Mesenchymal stem cell (in vitro differentiated cells and primary cell): ENCODE measurements at regions not wholly inside any gene's neighbourhood (a gene's known extent, or its start where the extent isn't known, plus 50 kb on each side); places are given as distances from the start of the nearest gene placed in this dataset.

Experiments
- DNase-seq: peaks from one replicate; pipeline ENCODE4 v3.0.0-alpha.2; 2013
- H2AFZ ChIP-seq: one replicate; pipeline ENCODE4 v1.6.1; 2013; ENCODE audit warnings: low read depth, mild to moderate bottlenecking, control low read depth, inconsistent platforms, low read length, moderate library complexity
- H2AK5ac ChIP-seq: 2 replicates; pipeline ENCODE4 v1.6.1; 2013; ENCODE audit warnings: low read length, moderate library complexity, mild to moderate bottlenecking, inconsistent platforms; ENCODE audit not compliant: severe bottlenecking
- H2BK120ac ChIP-seq: one replicate; pipeline ENCODE4 v1.6.1; 2013; ENCODE audit warnings: low read depth, mild to moderate bottlenecking, inconsistent platforms, low read length, moderate library complexity
- H2BK12ac ChIP-seq, 2 experiments: one replicate each; pipeline ENCODE4 v1.6.1; 2013; ENCODE audit warnings: inconsistent platforms in 2 of 2, low read length in 2 of 2, mild to moderate bottlenecking in 2 of 2, moderate library complexity in 2 of 2, control low read depth in 1 of 2
- H2BK15ac ChIP-seq: one replicate; pipeline ENCODE4 v1.6.1; 2013; ENCODE audit warnings: mild to moderate bottlenecking, low read depth, inconsistent platforms; ENCODE audit not compliant: poor library complexity, severe bottlenecking
- H2BK5ac ChIP-seq: 2 replicates; pipeline ENCODE4 v1.6.1; 2013; ENCODE audit warnings: low read depth, mild to moderate bottlenecking, low read length, control low read depth, inconsistent platforms; ENCODE audit not compliant: poor library complexity, severe bottlenecking
- H3K14ac ChIP-seq, 2 experiments: one replicate each; pipeline ENCODE4 v1.6.1; 2013; ENCODE audit warnings: inconsistent platforms in 2 of 2, low read length in 2 of 2, control low read depth in 1 of 2, mild to moderate bottlenecking in 1 of 2, moderate library complexity in 1 of 2
- H3K18ac ChIP-seq, 2 experiments: one replicate each; pipeline ENCODE4 v1.6.1; 2013; ENCODE audit warnings: inconsistent platforms in 2 of 2, low read length in 2 of 2, control low read depth in 1 of 2, low read depth in 1 of 2, mild to moderate bottlenecking in 1 of 2
- H3K23ac ChIP-seq, 2 experiments: one replicate each; pipeline ENCODE4 v1.6.1; 2013; ENCODE audit warnings: inconsistent platforms in 2 of 2, low read length in 2 of 2, mild to moderate bottlenecking in 2 of 2, moderate library complexity in 2 of 2, control low read depth in 1 of 2
- H3K27ac ChIP-seq: 2 replicates; pipeline ENCODE4 v1.5.1; 2013; ENCODE audit warnings: mild to moderate bottlenecking, moderate library complexity, low read length, control low read depth, inconsistent platforms; ENCODE audit not compliant: poor library complexity, severe bottlenecking
- H3K27me3 ChIP-seq, 2 experiments: 2 replicates each; pipeline versions ENCODE4 v1.6.1 to v1.7.0; 2013; ENCODE audit warnings: low read length in 2 of 2, mild to moderate bottlenecking in 2 of 2, moderate library complexity in 2 of 2, control low read depth in 1 of 2, inconsistent platforms in 1 of 2; ENCODE audit not compliant: control insufficient read depth in 1 of 2, insufficient read depth in 1 of 2
- H3K36me3 ChIP-seq, 2 experiments: 2 replicates each; pipeline versions ENCODE4 v1.6.1 to v1.7.0; 2013; ENCODE audit warnings: low read length in 2 of 2, control low read depth in 1 of 2, inconsistent platforms in 1 of 2, low read depth in 1 of 2, mild to moderate bottlenecking in 1 of 2; ENCODE audit not compliant: insufficient read depth in 2 of 2, control insufficient read depth in 1 of 2
- H3K4ac ChIP-seq, 2 experiments: one replicate each; pipeline ENCODE4 v1.6.1; 2013; ENCODE audit warnings: inconsistent platforms in 2 of 2, low read length in 2 of 2, mild to moderate bottlenecking in 2 of 2, moderate library complexity in 2 of 2, control low read depth in 1 of 2, low read depth in 1 of 2
- H3K4me1 ChIP-seq: 2 replicates; pipeline ENCODE4 v1.6.1; 2013; ENCODE audit warnings: low read depth, low read length, control low read depth; ENCODE audit not compliant: control insufficient read depth, insufficient read depth
- H3K4me2 ChIP-seq: 2 replicates; pipeline ENCODE4 v1.6.1; 2013; ENCODE audit warnings: low read length, mild to moderate bottlenecking, inconsistent platforms; ENCODE audit not compliant: poor library complexity, severe bottlenecking
- H3K4me3 ChIP-seq, 2 experiments: 2 replicates each; pipeline versions ENCODE4 v1.5.1 to v1.7.0; 2013; ENCODE audit warnings: low read length in 2 of 2, mild to moderate bottlenecking in 2 of 2, control low read depth in 1 of 2, low read depth in 1 of 2; ENCODE audit not compliant: insufficient read depth in 1 of 2
- H3K79me1 ChIP-seq: replicated peaks from 2 replicates; pipeline ENCODE4 v1.6.1; 2013; ENCODE audit warnings: mild to moderate bottlenecking, control low read depth, low read length, inconsistent platforms; ENCODE audit not compliant: poor library complexity, severe bottlenecking
- H3K9ac ChIP-seq: 2 replicates; pipeline ENCODE4 v1.7.0; 2013; ENCODE audit warnings: mild to moderate bottlenecking, low read length, moderate library complexity
- H3K9me3 ChIP-seq: 2 replicates; pipeline ENCODE4 v1.7.0; 2013; ENCODE audit warnings: mild to moderate bottlenecking, low read length; ENCODE audit not compliant: control insufficient read depth
- H4K8ac ChIP-seq: one replicate; pipeline ENCODE4 v1.6.1; 2013; ENCODE audit warnings: inconsistent platforms, mild to moderate bottlenecking, low read length, moderate library complexity
- H4K91ac ChIP-seq: one replicate; pipeline ENCODE4 v1.6.1; 2013; ENCODE audit warnings: mild to moderate bottlenecking, low read length, inconsistent platforms
- WGBS: methylation state at CpG from one replicate; pipeline ENCODE4 v1.1.7; 2013; ENCODE audit warnings: mixed read lengths; 5-methylcytosine and 5-hydroxymethylcytosine counted together

DNA sequence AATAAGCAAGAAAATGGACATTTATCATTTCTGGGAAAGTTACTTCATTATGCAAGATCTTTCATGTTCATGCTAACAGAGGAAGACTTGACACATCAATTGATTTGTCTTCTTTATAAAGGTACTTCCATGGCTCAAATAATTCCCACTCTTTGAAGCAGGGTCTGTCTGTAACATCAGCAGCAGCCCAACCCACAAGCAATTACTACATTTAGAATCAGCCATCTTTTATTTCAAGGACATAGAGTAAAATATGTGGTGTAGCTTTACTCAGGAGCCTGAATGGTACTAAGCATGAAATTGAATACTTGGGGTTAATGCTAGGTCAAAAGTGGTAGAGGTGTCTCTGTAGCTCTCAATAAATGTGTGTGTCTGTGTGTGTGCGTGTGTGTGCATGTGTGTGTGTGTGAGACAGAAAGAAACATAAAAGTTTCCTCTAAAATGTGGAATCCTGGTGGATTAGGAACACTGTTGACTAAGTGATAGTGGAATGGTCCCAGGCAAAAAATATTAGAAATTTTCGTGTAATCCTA is 581.1 kb downstream of the CAAP1 start:
- Histone ChIP-seq H3K4me1 (no peaks in the 10 kb centered on the region), H4K91ac (no peak overlapping the region), H3K27ac (peak overlapping the region; percentile 11), H3K9ac (no peak overlapping the region), H3K4me3 (no peak overlapping the region), H4K8ac (no peak overlapping the region), H3K79me1 (no peaks in the 10 kb centered on the region), H3K27me3 (no peaks in the 10 kb centered on the region), H3K23ac (no peak overlapping the region), H2BK12ac (no peak overlapping the region), H2BK15ac (no peak overlapping the region), H3K9me3 (no peaks in the 10 kb centered on the region), H3K18ac (no peak overlapping the region), H3K14ac (no peak overlapping the region), H2BK5ac (no peak overlapping the region), H3K4ac (no peak overlapping the region), H2AFZ (no peak overlapping the region), H2AK5ac (no peak overlapping the region), H2BK120ac (no peak overlapping the region), H3K4me2 (no peak overlapping the region), H3K36me3 (no peaks in the 10 kb centered on the region)
- WGBS: 100% methylated on average over 1 of the region's 2 CpGs
- DNase-seq: no peak

DNA sequence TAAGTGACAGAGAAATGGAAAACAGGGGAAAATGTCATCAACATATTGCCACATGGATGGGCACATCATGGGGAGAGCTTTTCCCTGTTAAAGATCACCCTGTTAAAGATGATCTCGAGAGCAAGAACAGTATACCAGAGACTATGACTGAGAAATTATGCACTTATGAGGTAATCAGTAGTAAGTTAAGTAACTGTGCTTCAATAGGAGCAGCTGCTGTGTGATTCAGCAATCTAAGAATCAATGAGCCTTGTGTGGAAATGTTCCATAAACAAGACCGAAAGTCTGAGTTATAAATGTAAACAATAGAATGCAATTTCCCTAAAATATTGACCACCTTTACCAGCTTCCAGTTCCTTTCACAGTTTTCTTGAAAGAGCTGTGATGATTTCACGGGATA is 582.3 kb downstream of the CAAP1 start:
- no peak overlapping the region for H2AFZ ChIP-seq
- peak; percentile 88 for DNase-seq
- H3K9me3 ChIP-seq: no peaks in the 10 kb centered on the region
- no peak overlapping the region for H4K91ac ChIP-seq
- H3K18ac ChIP-seq: no peak overlapping the region
- H2BK120ac ChIP-seq: no peak overlapping the region
- H3K14ac ChIP-seq: no peak overlapping the region
- no peak overlapping the region for H4K8ac ChIP-seq
- H3K27ac ChIP-seq: peak overlapping the region; percentile 86
- H3K4me3 ChIP-seq: no peak overlapping the region
- H2BK15ac ChIP-seq: no peak overlapping the region
- H3K4ac ChIP-seq: no peak overlapping the region
- H3K23ac ChIP-seq: no peak overlapping the region
- no peaks in the 10 kb centered on the region for H3K79me1 ChIP-seq
- no peak overlapping the region for H2AK5ac ChIP-seq
- no peaks in the 10 kb centered on the region for H3K4me1 ChIP-seq
- no peak overlapping the region for H2BK5ac ChIP-seq
- no peak overlapping the region for H3K9ac ChIP-seq
- H3K27me3 ChIP-seq: no peaks in the 10 kb centered on the region
- 0% methylated on average over 1 of the region's 3 CpGs for WGBS
- H3K36me3 ChIP-seq: no peaks in the 10 kb centered on the region
- no peak overlapping the region for H2BK12ac ChIP-seq
- H3K4me2 ChIP-seq: no peak overlapping the region

DNA sequence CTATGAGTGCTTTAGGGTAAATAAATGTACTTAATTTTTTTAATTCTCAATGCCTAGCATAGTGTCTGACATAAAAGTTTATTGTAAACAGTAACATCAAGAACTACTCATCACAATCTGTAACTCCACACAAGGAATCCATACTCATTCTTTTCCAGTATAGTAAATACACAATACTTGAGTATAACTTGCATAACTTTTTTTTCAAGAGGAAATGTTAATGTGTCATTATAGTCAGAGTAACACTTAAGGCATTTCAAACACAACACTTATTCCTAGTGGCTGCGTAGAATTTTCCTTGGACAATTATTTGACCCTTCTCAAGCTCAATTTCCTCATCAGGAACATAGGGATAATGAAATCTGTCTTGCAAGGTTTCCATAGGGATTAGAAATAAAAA is 584.3 kb downstream of the CAAP1 start:
- H2BK120ac ChIP-seq: no peak overlapping the region
- DNase-seq: peak; percentile 74

DNA sequence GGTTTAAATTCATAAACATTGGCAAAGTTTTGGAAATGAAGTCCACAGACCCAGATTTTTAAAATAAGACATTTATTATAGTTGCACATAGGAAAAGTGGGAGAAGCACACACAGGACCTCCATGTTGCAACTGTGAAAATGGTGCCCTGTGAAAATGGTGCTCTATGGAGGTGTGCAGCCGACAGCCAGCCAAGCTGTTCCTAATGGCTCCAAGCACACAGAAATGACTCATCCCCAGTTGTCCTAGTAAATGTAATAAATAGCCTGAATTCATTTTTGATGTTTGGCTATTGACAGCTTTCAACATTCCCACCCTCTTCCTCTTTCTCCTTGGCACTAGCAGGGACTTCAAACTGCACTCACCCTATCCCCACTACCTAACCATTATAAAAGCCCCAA is 590.9 kb downstream of the CAAP1 start:
- Histone ChIP-seq H3K4me2 (no peak overlapping the region), H3K18ac (no peak overlapping the region), H2BK120ac (no peak overlapping the region), H2BK5ac (no peak overlapping the region), H3K23ac (no peak overlapping the region), H3K36me3 (no peaks in the 10 kb centered on the region), H3K14ac (no peak overlapping the region), H4K91ac (no peak overlapping the region), H3K4me1 (no peaks in the 10 kb centered on the region), H3K4me3 (no peak overlapping the region), H2BK15ac (no peak overlapping the region), H2AK5ac (peak overlapping the region; percentile 88), H3K4ac (no peak overlapping the region), H3K27ac (peak overlapping the region; percentile 40), H3K79me1 (no peaks in the 10 kb centered on the region), H4K8ac (no peak overlapping the region), H2AFZ (no peak overlapping the region), H3K9me3 (no peaks in the 10 kb centered on the region), H3K27me3 (no peaks in the 10 kb centered on the region), H2BK12ac (no peak overlapping the region), H3K9ac (no peak overlapping the region)
- no peak for DNase-seq
- no CpG with 5 or more reads among the region's 1 CpG for WGBS

More for the DNA sequence above, 584.3 kb downstream of the CAAP1 start:
- no peaks in the 10 kb centered on the region for H3K36me3 ChIP-seq
- H3K9ac ChIP-seq: no peak overlapping the region
- WGBS: no CpG with 5 or more reads among the region's 1 CpG
- H2AFZ ChIP-seq: no peak overlapping the region
- no peak overlapping the region for H2AK5ac ChIP-seq
- H3K14ac ChIP-seq: no peak overlapping the region
- H3K9me3 ChIP-seq: no peaks in the 10 kb centered on the region
- H3K4me3 ChIP-seq: no peak overlapping the region
- no peak overlapping the region for H3K23ac ChIP-seq
- H3K4me2 ChIP-seq: no peak overlapping the region
- H2BK12ac ChIP-seq: no peak overlapping the region
- peak overlapping the region; percentile 52 for H3K27ac ChIP-seq
- H3K79me1 ChIP-seq: no peaks in the 10 kb centered on the region
- H4K8ac ChIP-seq: no peak overlapping the region
- no peak overlapping the region for H3K18ac ChIP-seq
- H2BK15ac ChIP-seq: no peak overlapping the region
- H2BK5ac ChIP-seq: no peak overlapping the region
- no peak overlapping the region for H3K4ac ChIP-seq
- no peaks in the 10 kb centered on the region for H3K4me1 ChIP-seq
- no peaks in the 10 kb centered on the region for H3K27me3 ChIP-seq
- no peak overlapping the region for H4K91ac ChIP-seq
